HG02798 (cell line): ENCODE measurements at regions not wholly inside any gene's neighbourhood (a gene's known extent, or its start where the extent isn't known, plus 50 kb on each side); places are given as distances from the start of the nearest gene placed in this dataset.
"Not testable (repeated sequence)": the region's sequence is repeated elsewhere in the genome, so short reads cannot be mapped to it uniquely, and the experiment has no call there.

Experiments used
- ATAC-seq: cut with Tn5 transposase; IDR thresholded peaks from one replicate; pipeline ENCODE4 v1.9.1; 2021; ENCODE audit warnings: mild to moderate bottlenecking; ENCODE audit not compliant: unreplicated experiment, poor library complexity

DNA sequence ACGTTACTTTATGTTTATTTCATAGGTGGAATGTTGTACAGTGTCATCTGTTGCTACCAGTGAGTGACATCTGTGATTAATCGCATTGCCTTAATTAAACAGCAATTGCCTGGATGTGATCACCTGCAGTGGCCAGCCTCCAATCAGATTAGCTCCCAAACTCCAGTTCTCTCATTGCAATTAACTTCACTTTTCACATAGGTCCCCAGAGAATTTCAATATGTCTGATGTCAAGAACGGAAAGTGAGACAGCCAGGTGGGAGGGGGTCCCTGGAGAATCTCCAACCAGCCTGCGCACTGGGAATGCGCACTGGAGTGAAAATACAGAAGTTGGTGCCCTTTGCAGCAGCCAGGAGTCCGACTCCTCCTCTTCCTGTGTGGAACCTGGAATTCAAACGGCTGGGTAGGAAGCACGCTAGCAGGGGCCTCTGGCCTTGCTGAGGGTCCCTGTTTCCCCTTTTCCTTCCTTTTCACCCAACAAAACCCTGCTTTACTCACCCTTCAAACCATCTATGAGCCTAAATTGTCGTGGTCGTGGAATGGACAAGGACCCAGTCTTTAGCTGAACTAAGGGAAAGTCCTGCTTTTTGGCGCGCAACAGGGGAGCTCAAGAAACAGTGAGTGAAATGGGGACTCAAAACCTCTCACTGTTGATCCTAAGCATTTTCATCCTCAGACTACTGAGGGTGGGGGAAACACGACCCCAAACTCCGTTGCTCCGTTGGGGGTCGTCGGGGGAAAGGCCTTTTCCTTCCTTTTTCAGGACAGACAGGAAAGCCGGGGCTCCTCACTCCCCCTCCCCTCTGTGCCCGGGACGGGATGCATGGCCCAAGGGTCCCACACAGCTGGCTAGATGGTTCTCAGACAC is 1355.5 kb upstream of the LRRTM3 start:
- peak; percentile 46 for ATAC-seq

DNA sequence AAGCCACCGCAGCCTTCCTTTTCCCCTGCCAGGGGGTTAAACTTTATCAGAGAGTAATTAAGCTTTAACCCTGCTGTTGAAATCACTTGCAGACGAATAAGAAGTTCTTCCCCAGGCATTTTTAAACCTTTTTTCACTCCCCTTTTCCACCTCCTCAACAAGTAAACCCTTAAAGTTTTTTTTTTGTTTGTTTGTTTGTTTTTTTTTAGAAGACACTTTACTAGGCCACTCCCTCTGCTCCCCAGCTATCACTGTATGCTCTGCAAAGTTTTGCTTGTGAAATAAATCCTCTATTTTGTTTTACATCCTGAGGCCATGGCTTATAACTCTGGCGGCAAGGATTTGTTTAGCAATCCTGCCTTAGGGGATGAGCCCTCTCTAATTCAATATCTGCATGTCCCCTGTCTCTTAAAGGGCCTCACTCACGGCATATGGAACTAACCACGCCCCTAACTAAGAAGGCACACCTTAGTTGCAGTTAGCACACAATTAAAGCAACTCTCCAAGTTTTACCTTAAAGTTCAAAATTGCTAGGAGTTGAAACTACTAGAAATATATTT is 1354.7 kb upstream of the LRRTM3 start:
- peak; percentile 46 for ATAC-seq

DNA sequence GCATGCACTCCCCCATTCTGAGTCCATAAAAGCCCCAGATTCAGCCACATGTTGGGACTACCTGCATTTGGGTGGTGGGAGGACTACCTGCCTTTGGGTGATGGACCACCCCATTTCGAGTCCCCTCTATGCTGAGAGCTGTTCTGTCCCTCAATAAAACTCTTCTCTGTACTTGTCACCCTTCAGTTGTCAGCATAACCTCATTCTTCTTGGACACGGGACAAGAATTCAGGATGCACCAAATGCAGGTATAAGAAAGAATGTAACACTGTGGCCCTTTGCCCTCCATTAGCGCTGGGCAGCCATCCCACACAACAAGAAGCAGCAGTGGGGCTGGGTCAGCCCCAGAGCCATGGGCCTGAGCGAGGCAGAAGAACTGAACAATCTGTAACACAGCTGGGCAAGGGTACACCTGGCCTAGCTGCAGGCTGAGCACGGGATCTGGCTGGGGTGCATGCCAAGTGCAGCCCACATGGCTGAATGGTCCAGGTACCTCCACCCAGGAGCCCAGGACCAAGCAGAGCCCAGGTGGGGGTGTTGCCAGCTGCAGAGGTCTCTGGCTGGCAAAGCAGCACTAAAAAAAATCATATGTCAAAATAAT is 1344.3 kb upstream of the LRRTM3 start:
- no peak for ATAC-seq

DNA sequence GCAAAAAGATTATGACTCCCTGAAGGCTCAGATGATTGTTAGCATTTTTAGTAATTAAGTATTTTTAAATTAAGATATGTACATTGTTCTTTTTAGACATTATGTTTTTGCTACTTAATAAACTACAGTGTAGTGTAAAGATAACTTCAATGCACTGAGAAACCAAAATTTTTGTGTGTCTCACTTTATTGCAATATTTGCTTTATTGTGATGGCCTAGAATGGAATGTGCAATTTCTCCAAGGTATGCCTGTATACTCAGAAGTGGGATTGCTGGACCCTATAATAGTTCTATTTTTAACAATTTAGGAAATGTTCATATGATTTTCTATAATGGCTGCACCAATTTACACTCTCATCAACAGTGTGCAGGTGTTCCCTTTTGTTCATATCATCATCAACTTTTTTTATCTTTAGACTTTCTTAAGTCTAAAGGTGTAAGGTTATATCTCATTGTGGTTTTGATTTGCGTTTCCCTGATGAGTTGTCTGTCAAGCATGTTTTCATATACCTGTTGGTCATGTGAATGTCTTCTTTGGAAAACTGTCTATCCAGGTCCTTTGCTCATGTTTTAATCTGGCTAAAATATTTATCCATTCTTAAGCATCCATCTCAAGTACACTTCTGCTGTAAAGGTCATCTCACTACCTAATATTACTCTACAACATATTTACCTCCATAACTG is 1323.5 kb upstream of the LRRTM3 start:
- ATAC-seq: no peak

DNA sequence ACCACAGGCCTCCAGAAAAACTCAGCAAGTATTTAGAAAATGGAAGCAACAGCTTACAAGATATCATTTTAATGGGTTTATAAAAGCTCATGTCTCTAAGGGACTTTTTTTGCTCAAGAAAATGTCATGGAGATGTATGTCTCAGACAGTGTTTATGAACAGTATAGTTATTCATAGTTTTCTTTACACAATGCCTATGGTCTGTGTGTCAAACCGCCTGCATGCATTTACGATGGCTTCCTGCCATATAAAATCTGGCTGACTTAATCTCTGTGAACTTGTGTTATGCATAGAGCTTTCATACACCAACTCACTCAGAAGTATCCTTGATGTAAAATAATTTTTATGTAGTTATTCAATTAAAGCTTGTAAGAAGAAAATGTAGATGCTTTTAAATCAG is 1314.2 kb upstream of the LRRTM3 start:
- ATAC-seq: no peak

DNA sequence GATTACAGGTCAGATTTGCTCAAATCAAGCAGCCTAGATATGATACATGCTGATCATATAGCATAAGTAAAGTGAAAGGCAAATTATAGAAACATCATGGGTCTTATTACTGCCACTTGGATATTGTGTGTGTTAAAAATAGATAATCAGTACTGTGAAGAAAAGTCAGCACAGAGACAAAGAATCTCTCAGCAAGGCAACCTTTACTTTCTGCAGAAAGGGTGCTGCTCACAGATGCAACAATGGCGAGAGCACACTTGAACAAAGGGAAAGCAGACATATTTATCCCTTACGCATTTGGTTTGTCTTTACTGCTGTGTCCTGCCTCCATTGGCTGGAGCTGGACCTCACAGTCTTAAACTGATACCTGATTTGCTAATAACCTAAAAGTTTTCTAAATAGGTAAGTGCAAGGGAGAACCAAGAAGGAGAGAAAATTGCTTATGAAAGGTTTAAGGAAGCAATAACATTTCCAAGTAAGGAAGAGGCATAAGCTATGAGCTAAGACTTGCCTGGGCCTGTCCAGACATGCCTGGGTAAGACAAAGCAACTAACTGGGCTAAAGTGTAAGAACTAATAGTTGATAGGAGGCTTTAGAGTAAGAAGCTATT is 1310.8 kb upstream of the LRRTM3 start:
- ATAC-seq: no peak

DNA sequence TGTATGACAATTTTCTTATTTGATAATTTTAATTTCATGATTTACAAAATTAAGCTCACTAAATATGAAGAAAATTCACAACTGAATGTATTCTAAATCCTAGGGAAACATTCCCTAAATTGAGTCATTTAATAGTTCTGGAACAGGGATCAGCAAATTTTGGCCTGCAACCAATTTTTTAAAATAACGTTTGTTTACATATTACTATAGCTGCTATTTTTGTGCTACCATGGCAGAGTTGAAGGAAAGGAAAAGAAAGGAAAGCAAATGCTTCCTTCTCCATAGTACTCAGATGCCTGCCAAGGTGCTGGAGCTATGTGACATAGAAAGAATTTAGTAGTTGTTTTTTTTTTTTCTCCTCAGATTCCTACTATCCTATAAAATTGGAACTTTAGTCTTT is 1307.7 kb upstream of the LRRTM3 start:
- no peak for ATAC-seq

DNA sequence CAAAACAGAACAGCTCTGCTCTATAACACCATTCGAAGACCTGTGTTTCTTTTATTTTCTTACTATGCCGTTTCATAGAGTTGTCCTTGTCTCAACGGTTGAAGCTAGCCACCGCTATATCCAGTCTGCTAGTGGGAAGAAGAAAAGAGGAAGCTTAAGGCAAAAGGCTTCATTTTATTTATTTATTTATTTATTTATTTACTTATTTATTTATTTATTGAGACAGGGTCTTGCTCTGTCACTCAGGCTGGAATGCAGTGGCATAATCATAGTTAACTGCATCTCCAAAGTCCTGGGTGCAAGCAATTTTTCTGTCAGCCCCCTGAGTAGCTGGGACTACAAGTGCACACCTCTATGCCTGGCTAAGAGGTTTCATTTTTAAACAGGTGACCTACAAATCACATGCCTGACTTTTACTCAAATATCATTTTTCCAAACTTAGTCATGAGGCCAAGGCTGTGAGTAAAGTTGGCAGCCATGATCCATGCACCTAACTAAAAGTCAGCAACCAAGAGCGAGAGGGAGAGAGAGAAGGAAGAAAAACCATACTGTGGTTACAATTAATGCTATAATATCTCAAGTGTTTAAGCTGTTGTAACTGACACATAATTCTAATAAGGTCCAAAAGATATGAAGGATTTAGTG is 1305.3 kb upstream of the LRRTM3 start:
- no peak for ATAC-seq

DNA sequence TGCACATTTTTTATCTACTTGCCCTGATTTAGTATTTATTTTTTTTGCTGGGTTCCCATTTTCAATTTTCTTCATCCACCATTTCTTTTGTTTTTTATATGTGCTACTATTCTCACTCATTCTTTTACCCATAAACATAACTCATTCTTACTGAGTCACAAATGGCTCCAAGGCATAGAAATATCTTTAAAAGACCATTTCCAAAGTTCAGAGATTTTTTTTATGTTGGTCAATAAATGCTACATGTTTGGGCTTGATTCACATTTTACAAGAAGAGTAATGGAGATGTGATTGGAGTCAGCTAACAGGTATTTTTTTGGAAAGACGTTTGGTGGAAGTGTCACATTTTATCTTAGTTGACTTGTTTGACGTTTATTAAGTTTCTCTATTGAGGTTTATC is 1303.2 kb upstream of the LRRTM3 start:
- no peak for ATAC-seq

DNA sequence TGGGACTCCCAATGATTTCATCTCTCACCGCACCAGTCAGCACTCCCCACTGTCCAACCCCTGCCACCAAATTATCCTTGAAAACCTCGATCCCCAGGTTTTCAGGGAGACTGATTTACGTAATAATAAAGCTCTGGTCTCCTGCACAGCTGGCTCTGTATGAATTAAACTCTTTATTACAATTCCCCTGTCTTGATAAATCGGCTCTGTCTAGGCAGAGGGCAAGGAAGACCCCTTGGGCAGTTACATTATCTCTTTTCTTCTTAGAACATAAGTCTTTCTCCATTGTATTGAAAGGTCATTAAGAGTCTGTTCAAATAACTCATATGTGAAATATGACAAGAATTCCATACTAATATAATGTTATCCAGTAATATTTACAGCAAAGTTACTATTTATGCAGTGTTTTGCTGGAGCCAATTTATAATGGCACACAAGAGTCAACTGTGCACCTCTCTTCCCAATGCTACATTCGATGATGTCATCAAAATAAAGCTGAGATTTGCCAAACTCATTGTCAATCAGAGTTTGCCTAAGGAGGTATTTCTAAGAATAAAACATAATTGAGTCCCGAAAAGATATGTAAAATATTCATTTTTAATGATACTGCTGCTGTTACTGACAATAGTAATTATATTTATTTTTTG is 1297.2 kb upstream of the LRRTM3 start:
- ATAC-seq: no peak

DNA sequence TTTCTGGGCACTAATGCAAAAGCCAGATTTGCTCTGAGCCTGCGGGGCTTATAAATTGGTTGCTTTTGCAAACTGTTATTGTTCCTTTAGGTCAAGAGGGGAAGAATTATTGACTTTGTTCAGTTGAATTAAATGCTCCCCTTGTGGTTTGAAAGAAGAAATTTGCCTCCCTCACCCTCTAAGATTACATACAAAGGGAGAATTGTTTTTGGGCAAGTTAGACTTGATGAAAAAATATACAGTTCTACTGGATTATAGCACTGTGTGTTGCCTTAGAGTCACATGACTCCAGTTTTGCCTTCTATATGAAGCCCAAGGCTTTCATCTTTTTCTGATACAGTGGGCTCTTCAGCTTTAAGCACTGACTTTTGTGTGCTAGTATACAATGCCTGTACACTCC is 1265.8 kb upstream of the LRRTM3 start:
- ATAC-seq: no peak

DNA sequence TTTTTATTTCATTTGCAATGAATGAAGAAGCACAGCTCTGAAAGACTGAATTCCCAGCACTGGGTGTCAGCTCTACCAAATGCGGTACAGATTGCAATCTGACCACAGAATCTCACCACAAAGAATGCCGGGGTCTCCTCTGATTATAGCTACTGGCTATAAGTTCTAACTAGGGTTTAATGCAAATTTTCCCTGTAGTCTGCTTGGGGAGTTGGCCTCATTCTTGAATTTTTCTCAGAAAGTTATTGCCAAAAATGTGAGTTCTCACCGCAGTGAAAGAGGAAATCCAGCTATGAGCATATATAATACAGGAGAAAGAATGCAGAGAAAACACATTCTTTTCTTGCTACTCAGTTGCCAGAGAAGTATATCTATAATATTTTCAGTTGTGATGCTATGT is 1255.7 kb upstream of the LRRTM3 start:
- no peak for ATAC-seq

DNA sequence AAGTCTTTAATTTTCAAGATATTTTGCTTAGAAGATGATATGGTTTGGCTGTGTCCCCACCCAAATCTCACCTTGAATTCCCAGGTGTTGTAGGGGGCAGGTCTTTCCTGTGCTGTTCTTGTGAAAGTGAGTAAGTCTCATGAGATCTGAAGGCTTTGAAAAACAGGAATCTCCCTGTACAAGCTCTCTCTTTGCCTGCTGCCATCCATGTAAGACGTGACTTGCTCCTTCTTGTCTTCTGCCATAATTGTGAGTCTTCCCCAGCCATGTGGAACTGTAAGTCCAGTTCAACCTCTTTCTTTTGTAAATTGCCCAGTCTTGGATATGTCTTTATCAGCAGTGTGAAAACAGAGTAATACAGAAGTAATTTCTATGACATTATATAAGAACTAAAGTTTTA is 1255.2 kb upstream of the LRRTM3 start:
- ATAC-seq: not testable (repeated sequence)

DNA sequence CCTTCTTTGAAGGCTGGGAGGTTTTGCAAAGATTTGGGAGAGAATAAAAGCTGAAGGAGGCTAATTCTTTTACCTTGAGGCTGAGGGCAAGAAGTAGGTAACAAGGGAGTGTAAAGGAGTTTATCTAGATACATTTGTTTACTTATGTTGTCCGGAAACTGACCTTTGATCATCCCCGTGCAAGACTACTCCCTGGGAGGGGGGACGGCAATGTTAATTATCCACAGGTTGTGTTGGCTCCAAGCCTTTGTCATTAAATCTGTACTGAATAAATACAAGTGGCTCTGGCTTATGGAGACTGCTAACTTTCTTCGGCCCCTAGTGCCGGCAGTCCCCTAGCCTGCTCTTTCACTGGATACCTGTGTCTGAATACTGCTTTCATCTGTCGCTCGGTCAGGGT is 1250.6 kb upstream of the LRRTM3 start:
- ATAC-seq: no peak

DNA sequence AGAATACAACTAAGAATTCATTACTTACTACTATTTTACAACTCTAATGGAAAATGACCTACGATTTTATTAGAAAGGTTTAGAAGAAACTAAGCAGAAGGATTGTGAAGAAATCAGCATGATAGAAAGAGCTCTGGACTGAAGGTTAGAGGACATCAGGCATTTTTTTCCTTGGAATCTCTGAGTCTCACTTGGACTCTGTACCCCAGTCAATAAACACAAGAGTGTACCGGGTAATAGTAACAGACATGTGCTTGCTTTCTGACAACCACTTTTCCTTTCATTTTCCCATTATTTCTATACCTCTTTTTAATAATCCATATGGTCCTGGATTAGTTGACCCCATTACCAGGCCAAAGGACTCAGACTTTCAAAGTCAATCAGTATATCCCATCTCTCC is 1240.9 kb upstream of the LRRTM3 start:
- ATAC-seq: no peak

DNA sequence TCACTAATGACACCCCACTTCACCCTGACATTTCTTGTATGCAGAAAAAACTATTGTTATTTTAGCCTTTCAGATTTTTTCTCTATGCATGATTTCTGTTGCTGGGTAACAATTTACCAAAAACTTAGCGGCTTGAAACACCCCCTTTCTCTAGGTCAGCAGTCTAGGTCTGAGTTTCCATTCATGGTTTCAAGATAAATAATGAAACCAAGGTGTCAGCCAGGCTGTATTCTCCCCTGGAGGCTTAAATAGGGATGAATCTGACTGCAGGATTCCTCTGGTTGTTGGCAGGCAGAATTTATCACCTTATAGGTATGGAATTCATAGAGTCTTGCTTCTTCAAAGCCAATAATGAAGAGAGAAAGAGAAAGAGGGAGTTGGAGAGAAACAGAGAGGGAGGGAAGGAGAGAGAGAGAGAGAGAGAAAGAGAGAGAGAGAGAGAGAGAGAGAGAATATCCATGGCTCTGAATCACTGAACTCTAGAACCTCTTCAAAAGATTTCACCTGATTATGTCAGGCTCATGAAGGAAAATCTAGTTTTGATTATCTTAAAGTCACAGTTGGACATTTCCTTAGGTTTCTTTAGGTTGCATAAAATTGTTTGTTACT is 1224.6 kb upstream of the LRRTM3 start:
- peak; percentile 81 for ATAC-seq

DNA sequence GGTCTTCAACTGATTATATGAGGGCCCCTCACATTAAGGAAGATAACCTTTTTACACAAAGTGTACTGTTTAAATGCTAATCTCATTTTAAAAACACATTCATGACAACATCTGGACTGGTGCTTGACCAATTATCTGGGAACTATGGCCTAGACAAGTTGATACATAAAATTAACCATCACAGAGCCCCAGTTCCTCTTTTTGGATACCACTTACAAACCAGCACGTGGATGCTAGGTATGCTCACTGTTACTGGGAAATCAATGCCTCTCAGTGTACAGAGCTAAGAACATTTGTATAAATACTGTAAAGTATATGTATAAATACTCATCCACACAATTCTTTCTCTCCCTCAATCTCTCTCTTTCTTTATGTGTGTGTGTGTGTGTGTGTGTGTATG is 1217.8 kb upstream of the LRRTM3 start:
- ATAC-seq: peak; percentile 55

DNA sequence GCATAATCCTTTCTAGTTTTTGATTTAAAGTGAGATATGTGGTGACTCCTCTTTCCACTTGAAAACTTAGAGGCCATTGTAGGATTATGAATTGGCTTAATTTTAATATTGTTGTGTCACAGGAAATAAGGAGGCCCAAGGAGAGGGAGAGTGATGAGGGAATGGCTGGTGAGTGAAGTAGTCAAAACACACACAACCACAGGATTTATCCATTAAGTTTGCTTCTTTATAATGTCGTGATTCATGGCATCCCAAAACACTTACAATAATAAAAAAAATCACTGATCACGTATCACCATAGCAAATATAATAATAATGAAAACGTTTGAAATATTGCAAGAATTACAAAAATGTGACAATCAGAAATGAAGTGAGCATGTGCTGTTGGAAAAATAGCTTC is 1215.5 kb upstream of the LRRTM3 start:
- no peak for ATAC-seq

DNA sequence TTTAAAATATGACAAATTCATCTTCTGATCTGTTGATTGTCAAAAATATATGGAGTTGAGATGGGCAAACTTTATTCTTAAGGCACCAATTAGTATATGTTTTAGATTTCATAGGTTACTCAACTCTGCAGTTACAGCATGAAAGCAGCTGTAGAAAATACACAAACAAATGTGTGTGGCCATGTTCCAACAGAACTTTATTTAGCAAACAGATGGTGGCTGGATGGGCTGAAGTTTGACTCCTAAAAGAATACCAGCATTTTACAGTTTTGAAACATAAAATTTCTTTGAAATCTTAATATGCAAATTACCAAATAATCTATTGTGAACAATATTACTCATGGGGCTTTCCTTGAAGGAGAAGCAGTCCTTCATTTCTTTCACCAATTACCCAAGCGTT is 1206.0 kb upstream of the LRRTM3 start:
- no peak for ATAC-seq
